Lower lobe of right lung (tissue), 2 donors: ENCODE measurements at regions not wholly inside any gene's neighbourhood (a gene's known extent, or its start where the extent isn't known, plus 50 kb on each side); places are given as distances from the start of the nearest gene placed in this dataset.

Experiments
- ATAC-seq, 2 donors: fragments of 200-7000 bp; cut with Tn5 transposase; one replicate each; pipeline ENCODE4 v1.9.1; 2020 to 2022; ENCODE audit warnings: mild to moderate bottlenecking in 2 of 2, moderate library complexity in 2 of 2
- DNase-seq: peaks from one replicate; pipeline ENCODE4 v3.0.0-alpha.2; 2020
- H3K27ac ChIP-seq: fragments of 200-600 bp; one replicate; pipeline ENCODE4 v1.8.0; 2022
- H3K27me3 ChIP-seq: fragments of 200-600 bp; one replicate; pipeline ENCODE4 v1.8.0; 2022; ENCODE audit warnings: low read depth
- H3K36me3 ChIP-seq: fragments of 200-600 bp; one replicate; pipeline ENCODE4 v1.8.0; 2022; ENCODE audit warnings: mild to moderate bottlenecking
- H3K4me1 ChIP-seq: fragments of 200-600 bp; one replicate; pipeline ENCODE4 v1.8.0; 2022
- H3K4me3 ChIP-seq: fragments of 200-600 bp; one replicate; pipeline ENCODE4 v1.8.0; 2022; ENCODE audit warnings: mild to moderate bottlenecking
- H3K9me3 ChIP-seq: fragments of 200-600 bp; one replicate; pipeline ENCODE4 v1.8.0; 2022
- CTCF ChIP-seq: fragments of 200-600 bp; IDR thresholded peaks from one replicate; pipeline ENCODE4 v1.8.0; 2022; ENCODE audit warnings: antibody characterized with exemption, mild to moderate bottlenecking
- intact Hi-C: fragments of 100-400 bp; cut with DNase I; formaldehyde crosslinking; loops from one replicate; pipeline ENCODE4 v1.11.0; 2022
- donor health status: DM: no; HTN: yes; CAD: no; lungs with severe emphysema.

DNA sequence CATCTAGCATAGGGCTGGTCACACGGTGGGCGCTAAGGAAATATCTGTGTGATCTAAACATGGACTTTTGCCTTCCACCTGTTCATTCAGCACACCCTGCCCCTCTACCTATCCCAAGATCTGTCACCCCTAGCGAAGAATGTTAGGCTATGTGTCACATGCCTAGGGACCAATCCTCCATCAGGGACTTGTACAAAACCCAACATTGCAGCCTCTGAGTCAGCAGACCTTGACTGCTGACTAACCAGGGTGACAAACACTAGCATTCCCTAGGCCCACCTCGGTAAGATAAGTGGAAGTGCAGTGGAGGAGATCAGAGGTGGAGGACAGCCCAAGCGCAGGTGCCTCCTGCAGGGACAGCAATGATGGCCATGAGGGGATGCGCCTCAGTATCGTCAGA, 99.2 kb downstream of the SOX11 start:
- Histone ChIP-seq H3K4me1 (no peaks in the 10 kb centered on the region), H3K27ac (no peak overlapping the region), H3K36me3 (no peaks in the 10 kb centered on the region), H3K4me3 (no peak overlapping the region), H3K27me3 (no peaks in the 10 kb centered on the region), H3K9me3 (peaks cover 10% of the 10 kb centered on the region)
- ATAC-seq, result no peak
- intact Hi-C loops, result no loop called here
- no peak for DNase-seq
- TF ChIP-seq CTCF, result no peak

- ATAC-seq (no peak), DNase-seq (no peak)
- H3K4me1 ChIP-seq, result no peaks in the 10 kb centered on the region
- H3K36me3 ChIP-seq, result no peaks in the 10 kb centered on the region
- no peak overlapping the region for H3K4me3 ChIP-seq
- TF ChIP-seq CTCF, result no peak
- intact Hi-C loops, result no loop called here
- no peaks in the 10 kb centered on the region for H3K27me3 ChIP-seq
- no peak overlapping the region for H3K27ac ChIP-seq
- H3K9me3 ChIP-seq, result peaks cover 5% of the 10 kb centered on the region
Measured at GRCh38 chr2:5794012-5794411, 101.8 kb downstream of the SOX11 start.

DNA sequence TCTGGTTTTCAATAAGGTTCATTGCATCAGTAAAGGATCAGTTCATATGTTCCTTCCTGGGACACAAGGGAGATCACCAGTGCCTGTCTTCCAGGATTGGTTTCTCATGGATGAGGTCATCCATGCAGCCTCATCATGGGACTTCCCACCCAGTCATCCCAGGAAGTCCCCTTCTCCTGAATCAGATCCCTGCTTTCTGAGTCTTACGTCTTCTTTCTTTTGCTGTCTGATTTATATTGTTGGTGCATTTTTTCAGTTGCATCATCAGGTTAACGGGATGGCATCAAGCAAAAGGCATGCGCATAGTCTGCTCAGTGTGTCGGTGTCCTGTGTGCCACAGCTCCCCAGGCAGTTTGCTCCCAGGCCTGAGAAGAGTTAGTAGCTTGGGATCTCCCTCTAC, 105.9 kb downstream of the SOX11 start:
- intact Hi-C loops, result no loop called here
- Histone ChIP-seq H3K27me3 (no peaks in the 10 kb centered on the region), H3K9me3 (no peaks in the 10 kb centered on the region), H3K4me1 (no peaks in the 10 kb centered on the region), H3K27ac (no peak overlapping the region), H3K36me3 (no peaks in the 10 kb centered on the region), H3K4me3 (no peak overlapping the region)
- ATAC-seq, result no peak
- TF ChIP-seq CTCF, result no peak
- DNase-seq, result no peak

DNA sequence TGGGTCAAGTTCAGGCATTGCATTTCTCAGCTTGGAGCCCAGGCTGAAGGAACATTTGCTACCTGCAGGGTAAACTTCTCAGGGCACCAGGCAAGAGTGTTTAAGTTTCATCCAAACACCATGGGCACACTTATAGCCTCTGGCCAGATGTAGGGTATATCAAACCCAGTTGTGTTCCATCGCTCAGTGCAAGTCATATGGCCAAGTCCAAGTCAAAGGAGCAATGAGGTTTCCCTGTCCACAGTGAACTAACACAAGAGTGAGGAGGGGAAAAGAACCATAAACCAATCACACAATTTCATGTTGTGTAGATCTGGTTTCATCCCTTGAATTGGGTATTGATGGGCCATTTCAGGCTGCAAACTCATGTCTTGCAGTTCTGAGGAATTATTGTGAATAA, 107.2 kb downstream of the SOX11 start:
- Histone ChIP-seq H3K4me3 (no peak overlapping the region), H3K27me3 (no peaks in the 10 kb centered on the region), H3K4me1 (no peaks in the 10 kb centered on the region), H3K27ac (no peak overlapping the region), H3K9me3 (no peaks in the 10 kb centered on the region), H3K36me3 (no peaks in the 10 kb centered on the region)
- DNase-seq (no peak), ATAC-seq (no peak)
- no peak for TF ChIP-seq CTCF
- intact Hi-C loops, result no loop called here

GRCh38 chr2:5803547-5803946, 111.4 kb downstream of the SOX11 start:
- TF ChIP-seq CTCF, result no peak
- intact Hi-C loops, result no loop called here
- Histone ChIP-seq H3K36me3 (no peaks in the 10 kb centered on the region), H3K27ac (no peak overlapping the region), H3K27me3 (no peaks in the 10 kb centered on the region), H3K9me3 (no peaks in the 10 kb centered on the region), H3K4me1 (no peaks in the 10 kb centered on the region), H3K4me3 (no peak overlapping the region)
- no peak for DNase-seq
- no peak for ATAC-seq
